ENCODE measurements at regions not wholly inside any gene's neighbourhood (a gene's known extent, or its start where the extent isn't known, plus 50 kb on each side); places are given as distances from the start of the nearest gene placed in this dataset.

GRCh38 chr2:13597176-13597575 is 880.4 kb downstream of the TRIB2 start:
- no peak for TF ChIP-seq PKNOX1 (IDR thresholded peaks at IDR 0.05)
- TF ChIP-seq FOXK2 (IDR thresholded peaks at IDR 0.05), result no peak
- TF ChIP-seq FOXM1 (IDR thresholded peaks at IDR 0.05; ENCODE audit: borderline replicate concordance), result no peak
- TF ChIP-seq BHLHE40 (IDR thresholded peaks at IDR 0.05; ENCODE audit: borderline replicate concordance), result no peak
- no peak for TF ChIP-seq ZNF384 (IDR thresholded peaks at IDR 0.05)
- no peak for TF ChIP-seq FOXA1 (IDR thresholded peaks at IDR 0.05)
- no peak for TF ChIP-seq NFRKB (IDR thresholded peaks at IDR 0.05)
- no peak for TF ChIP-seq SUZ12 (IDR thresholded peaks at IDR 0.05)

Data from HEK293T (cell line).